ENCODE measurements at regions not wholly inside any gene's neighbourhood (a gene's known extent, or its start where the extent isn't known, plus 50 kb on each side); places are given as distances from the start of the nearest gene placed in this dataset.
"Not testable (repeated sequence)": the region's sequence is repeated elsewhere in the genome, so short reads cannot be mapped to it uniquely, and the experiment has no call there.

- H3K27me3 Mint-ChIP-seq (ENCODE audit: insufficient read depth, unreplicated experiment), result peaks cover 20% of the 10 kb centered on the region
- no peaks in the 10 kb centered on the region for H3K9me3 Mint-ChIP-seq (ENCODE audit: unreplicated experiment)
- no peaks in the 10 kb centered on the region for H3K36me3 Mint-ChIP-seq (ENCODE audit: insufficient read depth, unreplicated experiment)
- ChIA-PET CTCF (no interaction called here), POLR2A (no interaction called here)
- no peak for TF ChIP-seq CTCF (IDR thresholded peaks at IDR 0.05; ENCODE audit: unreplicated experiment)
- no peaks in the 10 kb centered on the region for H3K4me1 Mint-ChIP-seq (ENCODE audit: insufficient read depth, unreplicated experiment)
- H3K4me3 Mint-ChIP-seq (ENCODE audit: unreplicated experiment), result no peak overlapping the region
- DNase-seq (ENCODE audit: unreplicated experiment), result no peak
- H3K27ac Mint-ChIP-seq (ENCODE audit: low read depth, unreplicated experiment), result no peak overlapping the region
- intact Hi-C loops (cut with micrococcal nuclease), result no loop called here
- BruUV-seq (replicated peaks), result no TSS peak
Measured at GRCh38 chr3:145698749-145699148, 462.2 kb downstream of the PLOD2 start.

- ChIA-PET CTCF (no interaction called here), POLR2A (no interaction called here)
- Mint-ChIP-seq H3K4me1 (ENCODE audit: insufficient read depth, unreplicated experiment) (no peaks in the 10 kb centered on the region), H3K4me3 (ENCODE audit: unreplicated experiment) (no peak overlapping the region), H3K36me3 (ENCODE audit: insufficient read depth, unreplicated experiment) (no peaks in the 10 kb centered on the region), H3K27ac (ENCODE audit: low read depth, unreplicated experiment) (no peak overlapping the region), H3K9me3 (ENCODE audit: unreplicated experiment) (no peaks in the 10 kb centered on the region), H3K27me3 (ENCODE audit: insufficient read depth, unreplicated experiment) (no peaks in the 10 kb centered on the region)
- intact Hi-C loops (cut with micrococcal nuclease), result no loop called here
- TF ChIP-seq CTCF (IDR thresholded peaks at IDR 0.05; ENCODE audit: unreplicated experiment), result no peak
- DNase-seq (ENCODE audit: unreplicated experiment), result peak; percentile 49
- no TSS peak for BruUV-seq (replicated peaks)
Measured at GRCh38 chr3:145704020-145704419, 457.0 kb downstream of the PLOD2 start.

- H3K4me3 Mint-ChIP-seq (ENCODE audit: unreplicated experiment); BruUV-seq (replicated peaks); POLR2A ChIA-PET; H3K27ac Mint-ChIP-seq (ENCODE audit: low read depth, unreplicated experiment); H3K9me3 Mint-ChIP-seq (ENCODE audit: unreplicated experiment); intact Hi-C loops (cut with micrococcal nuclease); H3K27me3 Mint-ChIP-seq (ENCODE audit: insufficient read depth, unreplicated experiment); H3K4me1 Mint-ChIP-seq (ENCODE audit: insufficient read depth, unreplicated experiment); DNase-seq (ENCODE audit: unreplicated experiment); H3K36me3 Mint-ChIP-seq (ENCODE audit: insufficient read depth, unreplicated experiment); CTCF ChIA-PET: not testable (repeated sequence)
Measured at GRCh38 chr3:145709779-145710178, 451.2 kb downstream of the PLOD2 start.

DNA sequence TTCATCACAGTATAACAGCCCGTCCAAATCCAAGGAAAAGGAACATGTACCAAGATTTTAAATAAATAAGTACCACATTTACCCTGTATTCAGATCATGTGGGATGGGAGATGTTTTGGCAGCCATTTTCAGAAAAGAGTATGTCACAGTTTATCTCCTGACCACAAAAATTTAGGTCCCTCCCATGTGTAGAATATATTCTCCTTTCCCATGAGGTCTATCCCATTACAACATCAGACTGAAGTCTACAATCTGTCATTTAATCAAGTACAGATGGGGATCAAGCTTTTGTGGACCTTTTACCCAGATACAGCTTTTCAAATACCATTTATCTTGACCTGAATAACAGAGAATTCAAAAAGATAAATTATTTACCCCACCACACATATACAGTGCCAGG is 444.5 kb downstream of the PLOD2 start:
- ChIA-PET CTCF (interaction anchor here (0.6 kb wide), 1 partner anchor 512 kb away, joined by 3 read pairs; no protein-coding TSS in a partner anchor), POLR2A (interaction anchor here (0.6 kb wide), 1 partner anchor 10 kb away, joined by 3 read pairs; no protein-coding TSS in a partner anchor)
- no peaks in the 10 kb centered on the region for H3K36me3 Mint-ChIP-seq (ENCODE audit: insufficient read depth, unreplicated experiment)
- TF ChIP-seq CTCF (IDR thresholded peaks at IDR 0.05; ENCODE audit: unreplicated experiment), result no peak
- no peak overlapping the region for H3K27ac Mint-ChIP-seq (ENCODE audit: low read depth, unreplicated experiment)
- H3K27me3 Mint-ChIP-seq (ENCODE audit: insufficient read depth, unreplicated experiment), result no peaks in the 10 kb centered on the region
- H3K4me1 Mint-ChIP-seq (ENCODE audit: insufficient read depth, unreplicated experiment), result no peaks in the 10 kb centered on the region
- intact Hi-C loops (cut with micrococcal nuclease), result no loop called here
- no peak for DNase-seq (ENCODE audit: unreplicated experiment)
- no TSS peak for BruUV-seq (replicated peaks)
- no peak overlapping the region for H3K4me3 Mint-ChIP-seq (ENCODE audit: unreplicated experiment)
- no peaks in the 10 kb centered on the region for H3K9me3 Mint-ChIP-seq (ENCODE audit: unreplicated experiment)

DNA sequence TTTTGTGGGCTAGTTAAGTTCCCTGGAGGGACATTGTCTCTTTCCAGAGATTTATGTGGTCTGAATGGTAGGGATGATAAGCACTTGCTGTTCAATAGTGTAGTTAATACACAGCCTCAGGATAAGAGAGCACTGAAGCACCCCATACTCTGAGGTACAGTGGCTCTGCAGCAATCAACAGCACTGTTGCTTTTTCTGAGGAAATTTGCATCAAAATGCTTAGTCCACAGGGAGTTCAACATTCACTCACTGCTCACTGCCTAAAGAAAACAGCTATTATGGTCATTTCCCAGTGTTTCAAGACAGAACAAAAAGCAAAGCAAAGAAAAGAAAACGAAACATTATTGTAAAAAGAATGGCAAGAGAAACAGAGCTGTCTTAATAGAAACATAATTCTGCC is 441.9 kb downstream of the PLOD2 start:
- H3K27me3 Mint-ChIP-seq (ENCODE audit: insufficient read depth, unreplicated experiment), result no peaks in the 10 kb centered on the region
- intact Hi-C loops (cut with micrococcal nuclease), result no loop called here
- ChIA-PET CTCF (interaction anchor here (1.1 kb wide), 1 partner anchor 12 kb away, joined by 3 read pairs; no protein-coding TSS in a partner anchor), POLR2A (interaction anchor here (1.4 kb wide), 1 partner anchor 11 kb away, joined by 5 read pairs; no protein-coding TSS in a partner anchor)
- no peak for TF ChIP-seq CTCF (IDR thresholded peaks at IDR 0.05; ENCODE audit: unreplicated experiment)
- no peaks in the 10 kb centered on the region for H3K4me1 Mint-ChIP-seq (ENCODE audit: insufficient read depth, unreplicated experiment)
- no peak overlapping the region for H3K4me3 Mint-ChIP-seq (ENCODE audit: unreplicated experiment)
- no peak for DNase-seq (ENCODE audit: unreplicated experiment)
- no peaks in the 10 kb centered on the region for H3K9me3 Mint-ChIP-seq (ENCODE audit: unreplicated experiment)
- H3K27ac Mint-ChIP-seq (ENCODE audit: low read depth, unreplicated experiment), result no peak overlapping the region
- no peaks in the 10 kb centered on the region for H3K36me3 Mint-ChIP-seq (ENCODE audit: insufficient read depth, unreplicated experiment)
- BruUV-seq (replicated peaks), result no TSS peak
